Loucy (cell line): ENCODE measurements at regions not wholly inside any gene's neighbourhood (a gene's known extent, or its start where the extent isn't known, plus 50 kb on each side); places are given as distances from the start of the nearest gene placed in this dataset.

Experiments
- CTCF ChIP-seq: fragments of 200-600 bp; sonication (generic); conservative IDR thresholded peaks from 2 replicates; pipeline ENCODE4 v1.5.1; 2014; ENCODE audit warnings: mild to moderate bottlenecking, antibody characterized with exemption, low read length
- EZH2phosphoT487 ChIP-seq: fragments of 200-600 bp; IDR thresholded peaks from 2 replicates; pipeline ENCODE4 v1.6.1; 2018; ENCODE audit warnings: antibody characterized with exemption, mild to moderate bottlenecking, moderate library complexity, borderline replicate concordance

GRCh38 chr3:82416830-82417229 is 655.4 kb upstream of the GBE1 start:
- TF ChIP-seq CTCF (no peak), EZH2phosphoT487 (no peak)
